Endothelial cell of umbilical vein (primary cell): ENCODE measurements at regions not wholly inside any gene's neighbourhood (a gene's known extent, or its start where the extent isn't known, plus 50 kb on each side); places are given as distances from the start of the nearest gene placed in this dataset.

Experiments
- BruUV-seq: library from RNA; stranded (reverse); fragments of 400-500 nt; replicated peaks from 2 replicates; lab custom pipeline; 2021; lab: Mats Ljungman, UMichigan
- CTCF ChIA-PET: fragments of 300-600, 350-600 bp; sonication (Branson Sonifier 250); formaldehyde crosslinking; loops from one replicate; lab custom pipeline; 2021; ENCODE audit warnings: antibody characterized with exemption, inconsistent platforms; lab: Charles Lee
- POLR2A ChIA-PET: fragments of 300-600, 350-600 bp; sonication (Branson Sonifier 250); formaldehyde crosslinking; loops from one replicate; lab custom pipeline; 2021; ENCODE audit warnings: antibody characterized with exemption, inconsistent platforms; lab: Charles Lee
- DNase-seq: peaks from one replicate; pipeline ENCODE4 v3.0.0-alpha.2; 2011; ENCODE audit warnings: low read depth, low spot score
- FAIRE-seq: peaks from 2 replicates; lab custom pipeline; 2011; peaks lifted over from hg19 to GRCh38; lab: Jason Lieb, UNC
- H2AFZ ChIP-seq: 2 replicates; pipeline ENCODE4 v1.6.0; 2012; ENCODE audit warnings: low read depth, low read length, control low read depth, inconsistent platforms
- H3K27ac ChIP-seq: 2 replicates; pipeline ENCODE4 v1.5.1; 2011; ENCODE audit warnings: low read depth, mild to moderate bottlenecking, control low read depth, low read length, moderate library complexity; ENCODE audit not compliant: insufficient read depth
- H3K27me3 ChIP-seq, 2 experiments: 2 replicates each; pipeline versions ENCODE4 v1.6.0 to v1.6.1; 2011; ENCODE audit warnings: low read length in 2 of 2, mixed read lengths in 1 of 2; ENCODE audit not compliant: control insufficient read depth in 2 of 2, insufficient read depth in 2 of 2
- H3K36me3 ChIP-seq, 2 experiments: 2 replicates in 1 of 2; 3 replicates in 1 of 2; pipeline ENCODE4 v1.5.1; 2011; ENCODE audit warnings: low read length in 2 of 2, mild to moderate bottlenecking in 1 of 2, moderate library complexity in 1 of 2; ENCODE audit not compliant: control insufficient read depth in 2 of 2, insufficient read depth in 2 of 2; ENCODE audit errors: extremely low read depth in 1 of 2
- H3K4me1 ChIP-seq: 3 replicates; pipeline ENCODE4 v1.5.1; 2011; ENCODE audit warnings: mild to moderate bottlenecking, low read length; ENCODE audit not compliant: control insufficient read depth, insufficient read depth; ENCODE audit errors: extremely low read depth
- H3K4me2 ChIP-seq: 2 replicates; pipeline ENCODE4 v1.6.1; 2011; ENCODE audit warnings: low read length, control low read depth, mixed read lengths; ENCODE audit not compliant: insufficient read depth
- H3K4me3 ChIP-seq, 3 experiments: fragments of 200-600 bp in 1 of 3; sonication (generic), shearing (Covaris generic) in 1 of 3; replicated peaks in 1 of 3; 2 replicates each; pipeline ENCODE4 v1.5.1; 2011 to 2016; ENCODE audit warnings: control low read depth in 3 of 3, low read length in 3 of 3, mild to moderate bottlenecking in 2 of 3, inconsistent platforms in 1 of 3, low read depth in 1 of 3, moderate library complexity in 1 of 3; ENCODE audit not compliant: insufficient read depth in 1 of 3
- H3K79me2 ChIP-seq: 2 replicates; pipeline ENCODE4 v1.6.0; 2012; ENCODE audit warnings: low read length, inconsistent platforms; ENCODE audit not compliant: control insufficient read depth, insufficient read depth
- H3K9ac ChIP-seq: replicated peaks from 2 replicates; pipeline ENCODE3; 2011; ENCODE audit warnings: low read length, control low read depth; ENCODE audit not compliant: insufficient read depth; ENCODE audit errors: extremely low read depth
- H3K9me1 ChIP-seq: replicated peaks from 3 replicates; pipeline ENCODE4 v1.6.0; 2011; ENCODE audit warnings: mild to moderate bottlenecking, low read length; ENCODE audit not compliant: control insufficient read depth, insufficient read depth; ENCODE audit errors: extremely low read depth
- H3K9me3 ChIP-seq: replicated peaks from 2 replicates; pipeline ENCODE4 v1.5.1; 2012; ENCODE audit warnings: low read length, inconsistent platforms; ENCODE audit not compliant: control insufficient read depth, insufficient read depth
- H4K20me1 ChIP-seq: replicated peaks from 2 replicates; pipeline ENCODE3; 2011; ENCODE audit warnings: mild to moderate bottlenecking, low read length; ENCODE audit not compliant: control insufficient read depth, insufficient read depth; ENCODE audit errors: extremely low read depth
- EZH2 ChIP-seq: IDR thresholded peaks from 2 replicates; pipeline ENCODE4 v1.6.1; 2012; ENCODE audit warnings: borderline replicate concordance, low read depth, mild to moderate bottlenecking, moderate library complexity, low read length, inconsistent platforms; ENCODE audit not compliant: severe bottlenecking
- FOS ChIP-seq: IDR thresholded peaks from 2 replicates; pipeline ENCODE4 v1.6.1; 2011; ENCODE audit warnings: mild to moderate bottlenecking, low read length, moderate library complexity, borderline replicate concordance; ENCODE audit not compliant: insufficient read depth
- GATA2 ChIP-seq: IDR thresholded peaks from 2 replicates; pipeline ENCODE4 v1.7.0; 2011; ENCODE audit warnings: low read depth, mild to moderate bottlenecking, moderate library complexity, mixed read lengths, low read length; ENCODE audit not compliant: insufficient read length, insufficient read depth
- JUN ChIP-seq: IDR thresholded peaks from 2 replicates; pipeline ENCODE4 v1.6.1; 2011; ENCODE audit warnings: borderline replicate concordance, low read depth; ENCODE audit not compliant: insufficient read length, insufficient read depth
- MAX ChIP-seq: IDR thresholded peaks from 2 replicates; pipeline ENCODE4 v1.6.1; 2011; ENCODE audit not compliant: insufficient read depth, insufficient read length
- MYC ChIP-seq: IDR thresholded peaks from one replicate; pipeline ENCODE4 v1.6.1; 2011; ENCODE audit warnings: mild to moderate bottlenecking, low read depth, low read length
- POLR2A ChIP-seq: IDR thresholded peaks from 2 replicates; pipeline ENCODE4 v1.6.1; 2012; ENCODE audit warnings: low read depth, mild to moderate bottlenecking, control low read depth, low read length
- POLR2AphosphoS5 ChIP-seq: IDR thresholded peaks from 2 replicates; pipeline ENCODE4 v1.6.1; 2012; ENCODE audit warnings: low read depth, mild to moderate bottlenecking, control low read depth, low read length, moderate library complexity; ENCODE audit not compliant: insufficient read depth
- dilution Hi-C: fragments of 300-500 bp; cut with MboI; formaldehyde crosslinking; loops from one replicate; pipeline ENCODE4 v1.15.0; 2019; ENCODE audit warnings: low sequenced_read_pairs; ENCODE audit not compliant: extremely low pct_ligation_motif_present
- intact Hi-C: fragments of 100-400 bp; cut with micrococcal nuclease; formaldehyde crosslinking; loops from one replicate; pipeline ENCODE4 v1.10.0; 2022
- TF ChIP-seq, protein P1 (sequence below), 2 donors: IDR thresholded peaks; 1 replicate in 1 of 2; 2 replicates in 1 of 2; pipeline ENCODE4 v1.5.1; 2011; ENCODE audit warnings: low read length in 2 of 2, mild to moderate bottlenecking in 2 of 2, moderate library complexity in 2 of 2, control low read depth in 1 of 2, inconsistent platforms in 1 of 2, low read depth in 1 of 2; ENCODE audit not compliant: insufficient read depth in 1 of 2; ENCODE audit errors: extremely low read depth in 1 of 2

GRCh38 chr7:26567266-26567665 lies 275.6 kb downstream of the SNX10 start:
- H4K20me1 ChIP-seq = no peaks in the 10 kb centered on the region
- CTCF ChIA-PET = no interaction called here

GRCh38 chr7:26574476-26574875 lies 282.8 kb downstream of the SNX10 start:
- ChIA-PET CTCF (no interaction called here), POLR2A (no interaction called here)
- Histone ChIP-seq H4K20me1 (no peaks in the 10 kb centered on the region), H3K4me1 (no peaks in the 10 kb centered on the region), H2AFZ (no peak overlapping the region), H3K79me2 (no peaks in the 10 kb centered on the region), H3K27ac (no peak overlapping the region), H3K9me3 (no peaks in the 10 kb centered on the region), H3K9me1 (no peaks in the 10 kb centered on the region), H3K4me2 (no peak overlapping the region), H3K9ac (no peak overlapping the region), H3K27me3 (peaks cover 0 to 2% of the 10 kb centered on the region in 2 experiments), H3K36me3 (no peaks in the 10 kb centered on the region), H3K4me3 (no peak overlapping the region)
- intact Hi-C loops = no loop called here
- no TSS peak for BruUV-seq
- dilution Hi-C loops = no loop called here
- DNase-seq = no peak
- no peak for TF ChIP-seq MAX
- TF ChIP-seq POLR2A = no peak
- TF ChIP-seq MYC = no peak
- TF ChIP-seq JUN = no peak
- no peak for TF ChIP-seq EZH2
- TF ChIP-seq POLR2AphosphoS5 = no peak
- TF ChIP-seq, protein P1, sequence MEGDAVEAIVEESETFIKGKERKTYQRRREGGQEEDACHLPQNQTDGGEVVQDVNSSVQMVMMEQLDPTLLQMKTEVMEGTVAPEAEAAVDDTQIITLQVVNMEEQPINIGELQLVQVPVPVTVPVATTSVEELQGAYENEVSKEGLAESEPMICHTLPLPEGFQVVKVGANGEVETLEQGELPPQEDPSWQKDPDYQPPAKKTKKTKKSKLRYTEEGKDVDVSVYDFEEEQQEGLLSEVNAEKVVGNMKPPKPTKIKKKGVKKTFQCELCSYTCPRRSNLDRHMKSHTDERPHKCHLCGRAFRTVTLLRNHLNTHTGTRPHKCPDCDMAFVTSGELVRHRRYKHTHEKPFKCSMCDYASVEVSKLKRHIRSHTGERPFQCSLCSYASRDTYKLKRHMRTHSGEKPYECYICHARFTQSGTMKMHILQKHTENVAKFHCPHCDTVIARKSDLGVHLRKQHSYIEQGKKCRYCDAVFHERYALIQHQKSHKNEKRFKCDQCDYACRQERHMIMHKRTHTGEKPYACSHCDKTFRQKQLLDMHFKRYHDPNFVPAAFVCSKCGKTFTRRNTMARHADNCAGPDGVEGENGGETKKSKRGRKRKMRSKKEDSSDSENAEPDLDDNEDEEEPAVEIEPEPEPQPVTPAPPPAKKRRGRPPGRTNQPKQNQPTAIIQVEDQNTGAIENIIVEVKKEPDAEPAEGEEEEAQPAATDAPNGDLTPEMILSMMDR (IDR thresholded peaks at IDR 0.05; ENCODE audit: extremely low read depth in 1 of 2, insufficient read depth in 1 of 2, low read depth in 1 of 2, low read length in 2 of 2) = no peak
- no peak for TF ChIP-seq GATA2
- no peak for TF ChIP-seq FOS
- FAIRE-seq = no peak

More at GRCh38 chr7:26567266-26567665, 275.6 kb downstream of the SNX10 start:
- FAIRE-seq (no peak), DNase-seq (no peak)
- intact Hi-C loops = no loop called here
- Histone ChIP-seq H2AFZ (no peak overlapping the region), H3K9me3 (no peaks in the 10 kb centered on the region), H3K27me3 (peaks cover 0 to 2% of the 10 kb centered on the region in 2 experiments), H3K9ac (no peak overlapping the region), H3K4me2 (no peak overlapping the region), H3K79me2 (no peaks in the 10 kb centered on the region), H3K4me1 (no peaks in the 10 kb centered on the region), H3K36me3 (no peaks in the 10 kb centered on the region), H3K4me3 (no peak overlapping the region), H3K9me1 (no peaks in the 10 kb centered on the region), H3K27ac (no peak overlapping the region)
- BruUV-seq = no TSS peak
- TF ChIP-seq MYC = no peak
- no peak for TF ChIP-seq POLR2AphosphoS5
- no peak for TF ChIP-seq FOS
- TF ChIP-seq JUN = no peak
- dilution Hi-C loops = no loop called here
- POLR2A ChIA-PET = no interaction called here
